Ecto neural progenitor cell (in vitro differentiated cells): ENCODE measurements at regions not wholly inside any gene's neighbourhood (a gene's known extent, or its start where the extent isn't known, plus 50 kb on each side); places are given as distances from the start of the nearest gene placed in this dataset.

Source experiments
- DNase-seq: peaks from one replicate; pipeline ENCODE4 v3.0.0-alpha.2; 2018; ENCODE audit warnings: low spot score

DNA sequence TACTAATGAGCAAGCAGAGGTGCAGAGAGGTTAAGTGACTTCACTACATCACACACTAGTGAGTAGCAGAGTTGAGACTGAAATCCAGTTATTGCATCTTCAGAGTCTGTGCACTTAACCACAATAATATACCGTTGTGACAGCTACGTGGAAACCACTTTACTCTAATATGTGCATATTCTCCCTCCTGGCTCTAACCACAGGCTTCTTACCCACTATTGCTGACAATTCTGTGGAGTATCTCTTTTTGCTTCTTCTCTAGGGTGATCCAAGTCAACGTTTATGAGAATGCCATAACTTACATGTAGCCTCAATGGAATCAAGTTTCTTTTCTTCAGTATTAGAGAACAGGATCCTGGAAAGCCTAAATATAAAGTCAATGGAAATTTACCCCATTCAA is 64.2 kb upstream of the MEOX2 start:
- DNase-seq, result no peak

GRCh38 chr7:15749631-15750030 is 63.1 kb upstream of the MEOX2 start:
- no peak for DNase-seq

DNA sequence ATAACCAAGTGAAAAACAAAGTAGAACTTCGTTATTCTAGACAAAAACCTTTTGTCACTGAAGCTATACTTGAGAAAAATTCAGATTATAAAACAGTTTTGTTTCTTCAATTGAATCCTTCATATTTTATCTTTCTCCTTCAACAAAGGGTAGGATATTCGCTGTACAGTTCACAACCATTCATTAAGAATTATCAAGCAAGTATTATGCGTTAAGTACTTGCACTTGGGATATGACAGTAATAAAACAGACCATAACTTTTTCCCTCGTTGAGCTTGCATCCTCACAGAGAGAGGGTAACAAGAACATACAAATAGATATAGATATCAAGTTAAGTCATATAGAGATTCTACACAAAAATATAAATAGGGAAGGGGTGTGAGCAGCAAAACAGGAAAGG is 61.2 kb upstream of the MEOX2 start:
- no peak for DNase-seq

- DNase-seq, result no peak
These were observed 60.8 kb upstream of the MEOX2 start for GRCh38 chr7:15747301-15747700.

DNA sequence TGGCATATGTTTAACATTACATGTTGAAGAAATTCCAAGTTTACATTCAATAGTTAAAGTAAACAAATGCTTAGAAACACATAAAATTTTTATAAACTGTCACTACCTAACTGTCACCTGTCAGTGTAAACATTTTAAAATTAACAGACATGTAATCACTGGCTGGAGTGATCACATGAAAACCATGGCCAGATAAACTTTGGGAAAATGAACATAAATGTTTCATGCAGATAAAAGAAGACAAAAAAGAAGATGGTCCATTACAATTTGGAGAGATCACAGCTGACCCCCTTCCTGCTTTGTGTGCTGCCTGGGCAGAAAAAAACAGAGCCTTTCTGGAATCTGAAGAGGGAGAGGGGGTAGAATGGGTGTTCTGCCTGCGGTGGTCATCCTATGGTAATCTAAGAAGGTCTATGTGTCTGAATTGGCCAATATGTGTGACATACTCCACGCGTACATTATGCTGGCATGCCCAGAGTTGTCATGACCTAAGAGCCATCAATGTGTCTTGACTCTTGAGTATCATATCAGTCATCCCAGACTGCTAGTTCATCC is 57.5 kb upstream of the MEOX2 start:
- DNase-seq, result no peak

DNA sequence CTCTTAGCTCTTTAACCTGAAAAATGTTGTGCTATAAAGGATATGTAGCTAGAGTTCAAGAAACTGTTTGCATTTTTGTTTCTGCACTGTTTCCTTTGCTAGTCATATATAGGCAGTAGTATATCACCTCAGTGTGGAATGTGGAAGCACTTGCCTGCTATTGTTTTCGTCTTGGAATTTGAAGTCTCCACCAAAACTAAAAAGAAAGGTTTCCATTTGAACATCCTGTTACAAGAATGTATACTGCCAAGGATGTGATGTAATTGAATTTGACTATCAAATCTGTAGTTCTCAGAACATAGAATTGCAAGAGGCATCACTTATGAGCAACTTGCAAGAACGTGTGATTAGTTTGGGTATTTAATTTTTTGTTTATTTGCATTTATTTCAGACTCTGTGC is 51.1 kb upstream of the MEOX2 start:
- DNase-seq, result no peak
